ENCODE measurements at regions not wholly inside any gene's neighbourhood (a gene's known extent, or its start where the extent isn't known, plus 50 kb on each side); places are given as distances from the start of the nearest gene placed in this dataset.
A peak's percentile ranks its signal among the peaks of the same experiment; 100 is the strongest.
"Not testable (repeated sequence)": the region's sequence is repeated elsewhere in the genome, so short reads cannot be mapped to it uniquely, and the experiment has no call there.

DNA sequence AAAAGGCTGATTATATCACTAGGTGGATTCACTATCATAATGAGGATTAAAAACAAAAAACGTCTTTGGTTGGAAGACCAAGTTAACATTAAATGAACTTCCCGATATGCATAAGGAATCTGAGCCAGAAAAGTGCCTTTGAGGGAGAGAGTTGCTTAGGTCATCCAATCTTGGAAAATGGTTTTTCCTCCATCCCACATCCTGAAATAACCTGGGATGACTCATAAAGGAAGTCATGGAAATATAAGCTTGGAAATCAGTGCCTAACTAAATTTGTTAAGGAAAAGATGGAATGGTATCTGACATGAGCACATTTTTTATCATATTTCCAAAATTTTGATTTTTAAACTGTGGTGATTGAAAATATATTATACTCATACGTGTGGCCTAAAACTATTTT is 66.0 kb downstream of the KBTBD8 start:
- no peak for DNase-seq

DNA sequence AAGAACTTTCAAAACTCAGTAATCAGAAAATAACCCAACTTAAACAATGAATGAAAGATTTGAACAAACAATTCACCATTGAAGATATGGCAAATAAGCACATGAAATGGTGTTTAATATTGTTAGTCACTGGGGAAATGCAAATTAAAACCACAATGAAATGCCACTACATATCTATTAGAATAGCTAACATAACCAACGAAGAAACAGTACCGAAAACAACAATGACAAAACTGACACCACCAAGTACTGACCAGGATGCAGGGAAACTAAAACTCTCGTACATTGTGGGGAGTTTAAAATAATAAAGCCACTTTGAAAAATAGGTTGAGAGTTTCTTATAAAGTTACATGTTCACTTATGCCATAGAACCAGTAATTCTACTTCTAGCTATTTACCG is 69.1 kb downstream of the KBTBD8 start:
- no peak for DNase-seq

DNA sequence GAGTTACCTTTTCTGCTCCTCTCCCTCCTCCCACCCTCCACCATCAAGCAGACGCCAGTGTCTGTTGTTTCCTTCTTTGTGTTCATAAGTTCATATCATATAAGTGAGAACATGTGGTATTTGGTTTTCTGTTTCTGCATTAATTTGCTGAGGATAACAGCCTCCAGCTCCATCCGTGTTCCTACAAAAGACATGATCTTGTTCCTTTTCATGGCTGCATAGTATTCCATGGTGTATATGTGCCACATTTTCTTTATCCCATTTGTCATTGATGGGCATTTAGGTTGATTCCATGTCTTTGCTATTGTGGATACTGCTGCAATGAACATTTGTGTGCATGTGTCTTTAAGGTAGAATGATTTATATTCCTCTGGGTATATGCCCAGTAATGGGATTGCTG is 74.5 kb downstream of the KBTBD8 start:
- DNase-seq, result not testable (repeated sequence)

DNA sequence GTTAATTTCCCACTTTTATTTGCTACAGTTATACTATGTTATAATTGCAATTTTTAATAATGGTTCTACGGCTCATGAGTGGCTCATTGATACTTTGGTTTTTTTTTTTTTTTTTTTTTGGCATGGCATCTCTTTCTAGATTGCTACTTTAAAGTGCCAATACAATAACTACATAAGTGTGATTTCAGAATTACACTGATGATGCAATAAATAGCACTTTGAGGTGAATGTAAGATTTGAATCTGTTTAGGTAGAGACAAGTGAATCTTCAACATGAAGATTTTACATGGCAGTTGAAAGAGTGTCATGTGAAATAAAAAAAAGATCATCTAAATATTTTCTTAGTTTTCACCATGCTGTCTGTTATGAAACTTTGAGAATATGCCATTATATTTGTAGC is 75.7 kb downstream of the KBTBD8 start:
- DNase-seq, result no peak

DNA sequence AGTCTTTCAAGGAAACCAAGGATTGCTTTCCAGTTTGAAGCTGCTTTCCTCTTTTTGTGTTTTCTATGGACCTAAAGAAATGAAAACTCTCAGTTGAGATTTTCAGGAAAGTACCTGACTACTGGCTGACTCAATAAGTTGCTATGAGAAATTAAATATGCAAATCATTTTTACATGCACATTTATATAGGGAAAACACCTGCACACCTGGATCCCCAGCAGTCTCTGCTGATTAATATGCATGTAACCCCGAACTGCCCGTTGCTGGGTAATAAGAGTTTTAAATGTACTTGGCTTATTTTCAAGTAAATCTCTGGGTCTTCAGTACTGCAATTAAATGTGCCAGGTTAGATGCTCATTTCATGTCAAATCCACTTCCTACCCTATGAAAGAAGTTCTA is 77.2 kb downstream of the KBTBD8 start:
- no peak for DNase-seq

DNA sequence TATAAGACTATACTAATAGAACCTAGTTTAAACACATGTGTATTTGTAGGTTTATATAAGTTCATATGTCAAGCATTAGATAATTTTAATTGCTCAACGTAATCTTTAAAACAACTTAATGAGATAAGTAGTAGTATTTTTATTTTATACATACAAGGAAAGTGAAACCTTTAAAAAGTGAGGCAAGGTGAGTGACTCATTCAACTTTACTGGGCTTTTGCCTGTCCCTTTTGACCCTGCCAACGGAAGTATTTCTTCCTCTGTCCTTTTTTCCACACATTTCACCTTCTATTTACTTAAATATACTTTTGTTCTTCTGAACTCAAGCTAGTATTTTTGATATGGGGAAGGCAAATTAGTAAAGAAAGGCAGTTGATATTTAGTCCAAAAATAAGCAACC is 78.5 kb downstream of the KBTBD8 start:
- DNase-seq, result no peak

DNA sequence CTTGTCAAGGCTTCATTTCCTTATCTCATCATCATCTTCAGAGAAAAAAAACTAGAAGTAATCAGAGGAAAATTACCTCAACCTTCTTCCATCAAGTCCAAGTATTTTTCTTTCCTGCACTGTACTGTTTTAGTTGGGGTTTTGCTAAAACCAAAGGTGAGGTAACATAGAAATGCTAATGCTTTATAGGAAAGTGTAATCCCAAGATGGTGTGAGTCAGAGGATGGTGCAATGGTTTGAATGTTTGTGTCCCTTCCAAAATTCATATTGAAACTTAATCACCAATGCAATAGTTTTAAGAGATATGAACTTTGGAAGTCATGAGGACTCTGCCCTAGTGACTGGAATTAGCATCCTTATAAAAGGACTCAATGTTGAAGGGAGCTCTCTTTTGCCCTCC is 79.5 kb downstream of the KBTBD8 start:
- DNase-seq, result no peak

DNA sequence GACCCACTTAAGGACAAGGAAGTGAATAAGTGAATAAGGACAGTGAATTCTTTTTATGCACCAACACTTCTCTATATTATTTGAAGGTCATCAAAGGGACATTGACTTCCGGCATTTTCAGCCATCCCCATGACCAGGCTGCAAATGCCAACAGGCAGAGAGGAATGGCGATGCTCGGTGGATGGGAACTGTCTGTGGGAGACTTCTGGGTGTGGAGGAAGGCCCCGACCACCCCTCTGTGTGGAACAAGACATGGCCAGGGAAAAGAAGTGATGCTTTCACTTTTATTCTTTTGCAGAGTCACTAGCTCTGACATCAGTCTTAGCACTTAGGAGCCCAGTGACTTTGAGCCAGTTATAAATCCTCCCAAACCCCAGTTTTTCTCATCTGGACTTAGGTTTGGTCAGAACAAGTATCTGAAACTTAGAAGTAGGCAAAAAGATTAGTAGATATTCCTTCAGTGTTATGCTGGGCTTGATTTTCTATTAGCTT is 84.5 kb downstream of the KBTBD8 start:
- no peak for DNase-seq

DNA sequence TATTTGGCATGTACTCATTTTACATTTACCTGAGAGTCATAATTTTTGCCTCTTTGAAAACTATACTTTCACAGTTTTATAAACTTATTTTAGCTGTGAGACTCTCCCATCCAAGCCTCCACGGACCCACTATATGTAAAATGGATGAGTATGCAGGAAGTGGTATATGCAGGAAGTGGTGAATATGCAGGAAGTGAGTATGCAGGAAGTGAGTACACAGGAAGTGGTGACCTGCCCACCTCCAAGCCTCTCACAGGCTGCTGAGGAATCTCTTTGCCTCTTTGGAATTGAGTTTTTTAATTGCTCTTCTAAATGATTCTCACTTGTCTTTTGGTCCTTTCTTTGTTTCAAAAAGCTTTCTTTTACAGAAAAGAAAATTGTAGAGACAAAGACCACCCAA is 85.2 kb downstream of the KBTBD8 start:
- no peak for DNase-seq

DNA sequence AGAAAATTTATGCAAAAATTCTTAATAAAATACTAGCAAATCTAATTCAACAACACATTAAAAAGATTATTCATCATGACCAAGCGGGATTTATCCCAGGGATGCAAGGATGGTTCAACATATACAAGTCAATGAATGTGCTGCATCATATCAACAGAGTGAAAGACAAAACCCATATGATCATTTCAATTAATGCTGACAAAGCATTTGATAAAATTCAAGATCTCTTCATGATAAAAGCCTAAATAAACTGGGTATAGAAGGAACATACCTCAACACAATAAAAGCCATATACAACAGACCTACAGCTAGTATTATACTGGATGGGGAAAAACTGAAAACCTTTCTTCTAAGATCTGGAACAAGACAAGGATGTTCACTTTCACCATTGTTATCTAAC is 89.7 kb downstream of the KBTBD8 start:
- DNase-seq, result no peak

DNA sequence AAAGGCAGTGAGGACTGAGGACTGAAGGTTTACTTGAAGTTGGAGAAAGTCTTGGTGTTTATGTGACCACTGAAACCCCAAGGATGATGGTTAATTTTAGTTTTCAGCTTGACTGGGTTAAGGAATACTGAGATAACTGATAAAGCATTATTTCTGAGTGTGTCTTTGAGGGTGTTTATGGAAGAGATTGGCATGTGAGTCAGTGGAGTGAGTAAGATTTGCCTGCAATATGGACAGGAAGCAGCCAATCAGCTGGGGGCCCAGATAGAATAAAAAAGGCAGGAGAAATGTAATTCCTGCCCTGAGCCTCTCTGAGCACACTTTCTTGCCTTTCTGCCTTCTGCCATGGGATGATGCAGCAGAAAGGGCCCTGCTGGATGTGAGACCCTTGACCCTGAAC is 92.4 kb downstream of the KBTBD8 start:
- no peak for DNase-seq

DNA sequence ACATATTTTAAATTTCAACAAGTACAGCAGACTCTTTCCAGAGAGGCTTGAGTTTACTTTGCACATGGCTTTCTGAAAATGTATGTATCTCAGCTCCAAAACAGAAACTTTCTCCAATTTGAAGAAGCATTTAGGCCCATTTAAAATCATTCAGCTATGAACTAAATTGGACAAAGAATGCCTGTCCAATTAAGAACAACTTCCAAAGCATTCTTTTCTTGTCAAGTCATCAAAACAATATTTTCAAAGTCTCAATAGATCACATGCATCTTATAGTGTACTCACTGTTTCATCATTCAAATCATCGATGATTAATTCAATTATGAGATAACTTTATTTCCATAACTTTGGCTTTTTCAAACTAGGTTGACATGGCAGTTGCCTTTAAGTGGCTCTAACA is 95.2 kb downstream of the KBTBD8 start:
- no peak for DNase-seq

DNA sequence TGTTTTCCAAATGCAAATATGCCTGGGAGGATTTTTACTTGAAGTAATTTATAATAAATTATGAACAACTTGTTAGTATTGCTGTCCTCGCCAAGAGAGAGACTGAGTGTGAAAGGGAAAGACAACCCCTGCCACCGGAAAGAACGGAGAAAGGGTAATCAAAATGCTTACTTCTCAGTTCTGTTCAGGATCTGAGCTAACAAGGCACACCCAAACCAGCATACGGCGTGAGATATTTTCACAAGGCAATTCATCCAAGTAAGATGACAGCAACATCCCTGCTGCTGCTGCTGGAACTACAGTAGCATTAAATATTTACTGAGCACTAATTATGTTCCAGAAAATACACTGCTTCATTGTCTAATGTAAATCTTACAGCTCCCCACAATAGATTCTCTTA is 96.1 kb downstream of the KBTBD8 start:
- DNase-seq, result no peak

DNA sequence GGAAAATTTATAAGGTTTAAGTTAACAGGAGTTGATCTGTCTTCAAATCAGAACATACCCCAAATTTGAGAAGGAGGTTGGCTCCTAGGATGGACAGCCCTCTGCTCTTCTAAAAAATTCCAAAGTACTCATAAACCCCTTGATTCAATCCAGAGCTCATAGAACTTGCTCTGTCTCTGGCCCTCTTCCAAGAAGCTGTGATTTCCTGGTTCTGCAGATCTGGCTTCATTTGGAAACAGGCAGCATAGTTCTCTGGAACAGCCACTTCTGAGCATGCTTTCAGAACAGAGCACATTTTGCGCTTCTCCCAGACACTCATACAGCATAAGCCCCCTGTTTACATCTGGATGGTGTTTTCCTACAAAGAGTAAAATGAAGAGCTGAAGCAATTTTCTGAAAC is 96.7 kb downstream of the KBTBD8 start:
- no peak for DNase-seq

DNA sequence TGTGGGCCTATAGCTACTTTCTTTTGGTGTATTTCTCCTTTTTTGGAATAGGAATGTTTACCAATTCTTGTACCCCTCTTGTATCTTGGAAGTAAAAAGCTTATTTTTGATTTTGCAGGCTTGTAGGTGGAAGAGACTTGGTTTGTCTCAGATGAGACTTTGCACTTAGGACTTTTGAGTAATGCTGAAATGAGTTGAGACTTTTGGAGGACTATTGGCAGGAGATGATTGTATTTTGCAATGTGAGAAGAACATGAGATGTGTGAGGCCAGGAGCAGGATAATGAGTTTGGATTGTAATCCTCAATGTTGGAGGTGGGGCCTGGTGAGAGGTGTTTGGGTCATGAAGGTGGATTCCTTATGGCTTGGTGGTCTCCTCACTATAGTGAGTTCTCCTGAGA is 106.3 kb downstream of the KBTBD8 start:
- DNase-seq, result no peak

DNA sequence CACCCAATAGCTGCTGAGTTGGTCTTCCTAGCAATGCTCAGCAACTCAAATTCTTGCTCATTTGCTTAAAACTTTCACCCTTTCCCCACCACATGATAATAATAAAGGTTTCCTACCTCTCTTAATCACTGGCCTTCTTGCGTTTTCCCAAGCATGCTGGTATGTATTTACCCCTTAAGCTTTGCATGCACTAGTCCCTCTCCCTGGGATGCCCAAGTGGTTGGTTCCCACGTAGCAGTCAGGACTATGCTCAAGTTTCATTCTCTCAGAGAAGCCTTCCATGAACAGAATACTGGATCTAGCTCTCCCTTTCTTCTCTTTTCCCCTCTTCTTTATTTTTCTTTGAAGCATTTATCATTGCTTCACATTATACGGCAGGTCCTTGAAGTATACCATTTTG is 108.8 kb downstream of the KBTBD8 start:
- no peak for DNase-seq

DNA sequence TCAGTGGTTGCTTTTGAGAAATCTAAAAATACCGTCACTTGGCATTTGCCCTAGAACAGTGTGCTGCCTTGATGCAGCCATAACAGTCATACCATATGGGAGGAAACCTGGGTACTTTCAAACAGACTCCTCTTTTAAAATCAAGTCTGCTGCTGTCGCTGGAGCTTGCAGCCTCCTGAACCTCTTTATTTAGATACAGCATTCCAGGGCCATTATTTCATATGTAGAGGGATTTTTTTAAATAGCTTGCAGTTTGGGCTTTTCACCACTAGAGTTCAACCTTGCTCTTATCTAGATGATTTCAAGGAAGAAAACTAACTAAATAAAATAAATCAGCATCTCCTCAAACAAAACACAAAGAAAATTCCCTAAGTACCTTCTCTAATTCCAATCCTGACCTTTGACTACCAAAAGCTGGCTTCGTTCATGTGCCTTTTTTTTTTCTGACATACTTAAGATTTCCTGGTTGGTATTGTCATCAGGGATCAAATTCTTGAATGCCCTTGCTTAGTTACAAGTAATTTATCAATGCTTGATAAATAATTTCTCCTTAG is 111.6 kb downstream of the KBTBD8 start:
- peak; percentile 6 for DNase-seq

DNA sequence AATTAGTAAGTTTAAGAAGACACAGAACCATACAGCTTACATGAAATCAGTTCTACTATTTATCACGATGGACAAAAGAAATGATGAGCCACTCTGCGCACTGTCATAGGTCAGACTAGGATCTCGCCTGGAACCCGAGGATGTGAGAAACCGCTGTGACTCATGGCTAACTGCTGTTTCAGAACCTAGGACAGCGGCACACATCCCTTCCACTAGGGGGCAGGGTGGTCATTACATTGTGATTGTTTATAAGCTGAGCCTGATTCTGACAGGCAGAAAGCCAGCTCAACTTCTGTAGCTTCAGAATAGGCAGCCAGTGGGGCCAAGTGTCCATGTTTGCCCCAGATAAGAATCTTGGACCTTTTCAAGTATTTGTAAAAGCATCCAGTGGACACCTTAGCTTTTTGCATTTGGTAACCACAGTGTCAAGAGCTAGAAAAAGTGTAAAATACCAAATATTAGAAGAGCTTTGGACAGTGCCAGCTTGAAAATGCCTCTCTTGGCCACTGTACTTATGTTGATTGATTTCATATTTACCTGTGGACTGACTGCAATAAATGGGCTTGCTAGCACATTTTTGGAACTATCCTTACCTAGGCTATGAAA is 115.8 kb downstream of the KBTBD8 start:
- DNase-seq, result peak; percentile 27

DNA sequence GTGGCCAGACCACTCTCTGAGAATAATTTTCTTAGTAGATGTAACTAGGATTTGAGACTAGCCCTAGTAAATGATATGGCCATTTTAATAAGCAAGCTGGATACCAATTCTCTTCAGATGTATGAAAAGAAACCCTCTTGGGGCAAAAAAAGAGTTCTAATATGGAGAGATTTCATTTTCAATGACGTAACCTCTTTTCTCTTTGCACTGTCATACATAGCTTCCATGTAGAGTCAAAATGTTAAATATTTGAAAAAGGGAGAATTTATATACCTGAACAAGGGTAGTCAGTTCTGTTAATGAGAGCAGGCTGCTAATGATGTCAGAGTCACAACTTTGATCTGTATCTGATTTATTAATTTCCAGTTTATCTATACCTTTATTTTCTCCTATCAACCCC is 120.0 kb downstream of the KBTBD8 start:
- no peak for DNase-seq

DNA sequence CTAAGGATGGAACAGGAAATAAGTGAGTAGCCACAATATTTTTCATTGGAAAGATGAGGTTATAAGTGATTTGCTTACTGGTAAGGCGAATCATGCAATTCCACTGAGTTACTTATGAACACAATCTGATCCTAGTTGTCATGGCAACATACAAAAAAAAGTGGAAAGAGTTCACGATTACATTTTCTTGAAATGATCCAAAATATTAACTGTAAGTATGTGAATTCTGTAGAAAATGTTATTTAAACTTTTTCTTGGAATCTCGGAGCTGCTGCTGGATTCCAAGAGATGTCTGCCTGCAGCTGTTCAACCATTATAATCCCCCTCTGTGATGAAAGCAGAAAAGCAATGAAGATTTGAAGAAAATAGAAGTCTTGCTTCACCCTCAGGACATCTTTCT is 120.5 kb downstream of the KBTBD8 start:
- no peak for DNase-seq

DNA sequence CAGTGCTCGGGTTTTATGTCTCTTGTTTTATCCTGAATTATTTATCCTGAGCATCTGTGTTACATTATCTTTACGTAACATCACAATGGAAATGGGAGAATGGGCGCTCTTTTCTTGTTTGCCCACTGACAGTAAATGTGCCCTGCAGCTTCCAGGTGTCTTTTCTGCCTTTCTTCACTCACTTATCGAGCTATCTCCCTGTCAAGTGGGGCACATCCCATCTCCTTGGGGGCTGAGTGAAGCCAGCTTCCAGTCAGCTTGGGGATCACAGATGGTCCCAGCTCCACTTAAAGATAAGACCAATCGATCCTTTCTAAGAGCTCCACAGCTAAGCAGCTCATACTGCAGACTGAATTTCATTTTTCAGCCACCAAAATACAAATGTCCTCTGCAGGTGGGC is 125.8 kb downstream of the KBTBD8 start:
- DNase-seq, result no peak

DNA sequence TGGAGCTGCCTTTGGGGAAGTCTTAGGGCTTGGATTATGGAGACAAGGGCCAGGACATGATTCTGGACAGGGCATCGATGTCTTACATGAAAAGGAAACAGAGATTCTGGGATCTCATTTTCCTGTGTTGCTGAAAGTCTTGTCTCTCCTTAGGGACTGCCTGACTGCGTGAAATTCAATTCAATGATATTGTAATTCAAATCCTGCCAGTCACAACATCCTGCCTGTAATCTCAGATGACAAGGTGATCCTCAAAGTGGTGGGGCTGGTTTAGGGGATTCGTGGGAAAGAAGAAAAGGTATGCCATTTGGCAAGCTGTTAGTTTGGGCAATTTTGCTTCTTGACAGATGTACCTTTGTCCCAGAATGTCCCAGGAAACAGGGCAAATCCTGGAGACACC is 129.1 kb downstream of the KBTBD8 start:
- DNase-seq, result no peak

DNA sequence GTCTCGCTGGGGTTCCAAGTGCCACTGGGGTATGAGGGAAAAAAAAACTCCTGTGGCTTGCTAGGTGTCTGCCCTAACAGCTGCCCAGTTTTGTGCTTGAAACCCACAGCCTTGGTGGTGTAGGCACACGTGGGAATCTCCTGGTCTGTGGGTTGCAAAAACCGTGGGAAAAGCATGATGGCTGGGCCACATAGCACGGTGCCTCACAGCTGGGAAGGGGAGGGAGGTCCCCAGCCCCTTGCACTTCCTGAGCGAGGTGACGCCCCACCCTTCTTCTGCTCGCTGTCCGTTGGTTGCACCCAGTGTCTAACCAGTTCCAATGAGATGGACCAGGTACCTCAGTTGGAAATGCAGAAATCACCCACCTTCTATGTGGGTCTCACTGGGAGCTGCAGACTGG is 144.3 kb downstream of the KBTBD8 start:
- DNase-seq, result no peak

DNA sequence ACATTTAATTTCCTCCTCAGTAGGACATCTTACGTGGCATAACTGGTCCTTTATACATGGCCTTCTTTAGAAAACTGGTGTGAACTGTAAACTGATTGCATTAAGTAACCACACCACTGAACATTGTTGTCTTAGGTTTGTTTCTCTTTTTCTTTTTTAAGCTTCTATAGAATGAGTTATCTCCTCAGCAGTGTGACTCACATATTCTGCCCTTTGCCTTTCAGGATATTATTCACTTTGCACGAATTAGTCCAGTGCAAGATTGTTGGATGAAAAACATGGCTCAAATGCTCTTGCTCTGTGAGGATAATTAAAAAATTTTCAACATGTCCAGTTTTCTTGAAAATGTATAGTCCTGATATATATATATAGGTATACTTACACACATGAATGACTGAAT is 147.6 kb downstream of the KBTBD8 start:
- no peak for DNase-seq

DNA sequence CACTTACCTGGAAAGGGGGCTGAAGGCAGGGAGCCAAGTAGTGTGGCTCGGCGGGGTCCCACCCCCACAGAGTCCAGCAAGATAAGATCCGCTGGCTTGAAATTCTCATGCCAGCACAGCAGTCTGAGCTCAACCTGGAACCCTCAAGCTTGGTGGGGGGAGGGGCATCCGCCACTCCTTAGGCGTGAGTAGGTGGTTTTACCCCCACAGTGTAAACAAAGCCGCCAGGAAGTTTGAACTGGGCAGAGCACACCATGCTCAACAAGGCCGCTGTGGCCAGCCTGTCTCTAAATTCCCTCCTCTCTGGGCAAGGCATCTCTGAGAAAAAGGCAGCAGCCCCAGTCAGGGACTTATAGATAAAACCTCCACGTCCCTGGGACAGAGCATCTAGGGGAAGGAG is 156.3 kb downstream of the KBTBD8 start:
- no peak for DNase-seq

DNA sequence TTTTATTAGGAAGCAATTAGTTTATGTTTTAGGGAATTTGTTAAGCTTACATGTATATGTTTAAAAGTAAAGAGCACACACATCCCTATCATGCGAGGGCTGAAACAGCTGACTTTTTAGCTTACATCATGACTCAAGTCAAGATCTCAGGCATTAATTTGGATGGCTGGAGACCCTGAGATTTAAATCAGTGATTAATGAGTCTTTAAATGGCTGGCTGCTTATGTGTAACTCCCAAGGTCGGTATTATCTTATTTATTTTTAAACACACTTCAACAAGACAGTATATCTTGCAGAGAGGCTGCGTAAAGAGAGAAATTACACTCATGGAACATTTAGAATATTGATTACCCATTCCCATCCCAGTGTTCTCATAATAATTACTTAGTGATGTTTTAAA is 169.4 kb downstream of the KBTBD8 start:
- no peak for DNase-seq
